ENCODE measurements at regions not wholly inside any gene's neighbourhood (a gene's known extent, or its start where the extent isn't known, plus 50 kb on each side); places are given as distances from the start of the nearest gene placed in this dataset.

- no peak for TF ChIP-seq POLR2AphosphoS5 (IDR thresholded peaks at IDR 0.05; ENCODE audit: low read depth)
- TF ChIP-seq, protein P1, sequence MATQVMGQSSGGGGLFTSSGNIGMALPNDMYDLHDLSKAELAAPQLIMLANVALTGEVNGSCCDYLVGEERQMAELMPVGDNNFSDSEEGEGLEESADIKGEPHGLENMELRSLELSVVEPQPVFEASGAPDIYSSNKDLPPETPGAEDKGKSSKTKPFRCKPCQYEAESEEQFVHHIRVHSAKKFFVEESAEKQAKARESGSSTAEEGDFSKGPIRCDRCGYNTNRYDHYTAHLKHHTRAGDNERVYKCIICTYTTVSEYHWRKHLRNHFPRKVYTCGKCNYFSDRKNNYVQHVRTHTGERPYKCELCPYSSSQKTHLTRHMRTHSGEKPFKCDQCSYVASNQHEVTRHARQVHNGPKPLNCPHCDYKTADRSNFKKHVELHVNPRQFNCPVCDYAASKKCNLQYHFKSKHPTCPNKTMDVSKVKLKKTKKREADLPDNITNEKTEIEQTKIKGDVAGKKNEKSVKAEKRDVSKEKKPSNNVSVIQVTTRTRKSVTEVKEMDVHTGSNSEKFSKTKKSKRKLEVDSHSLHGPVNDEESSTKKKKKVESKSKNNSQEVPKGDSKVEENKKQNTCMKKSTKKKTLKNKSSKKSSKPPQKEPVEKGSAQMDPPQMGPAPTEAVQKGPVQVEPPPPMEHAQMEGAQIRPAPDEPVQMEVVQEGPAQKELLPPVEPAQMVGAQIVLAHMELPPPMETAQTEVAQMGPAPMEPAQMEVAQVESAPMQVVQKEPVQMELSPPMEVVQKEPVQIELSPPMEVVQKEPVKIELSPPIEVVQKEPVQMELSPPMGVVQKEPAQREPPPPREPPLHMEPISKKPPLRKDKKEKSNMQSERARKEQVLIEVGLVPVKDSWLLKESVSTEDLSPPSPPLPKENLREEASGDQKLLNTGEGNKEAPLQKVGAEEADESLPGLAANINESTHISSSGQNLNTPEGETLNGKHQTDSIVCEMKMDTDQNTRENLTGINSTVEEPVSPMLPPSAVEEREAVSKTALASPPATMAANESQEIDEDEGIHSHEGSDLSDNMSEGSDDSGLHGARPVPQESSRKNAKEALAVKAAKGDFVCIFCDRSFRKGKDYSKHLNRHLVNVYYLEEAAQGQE (IDR thresholded peaks at IDR 0.05; ENCODE audit: insufficient replicate concordance, low read depth) = no peak
Observed at GRCh38 chrX:25851141-25851540, 287.0 kb upstream of the MAGEB18 start.
